GM18498 (cell line): ENCODE measurements at regions not wholly inside any gene's neighbourhood (a gene's known extent, or its start where the extent isn't known, plus 50 kb on each side); places are given as distances from the start of the nearest gene placed in this dataset.
"Not testable (repeated sequence)": the region's sequence is repeated elsewhere in the genome, so short reads cannot be mapped to it uniquely, and the experiment has no call there.

ENCODE experiments used
- ATAC-seq: cut with Tn5 transposase; IDR thresholded peaks from one replicate; pipeline ENCODE4 v1.9.1; 2021; ENCODE audit warnings: mild to moderate bottlenecking, moderate library complexity; ENCODE audit not compliant: unreplicated experiment

DNA sequence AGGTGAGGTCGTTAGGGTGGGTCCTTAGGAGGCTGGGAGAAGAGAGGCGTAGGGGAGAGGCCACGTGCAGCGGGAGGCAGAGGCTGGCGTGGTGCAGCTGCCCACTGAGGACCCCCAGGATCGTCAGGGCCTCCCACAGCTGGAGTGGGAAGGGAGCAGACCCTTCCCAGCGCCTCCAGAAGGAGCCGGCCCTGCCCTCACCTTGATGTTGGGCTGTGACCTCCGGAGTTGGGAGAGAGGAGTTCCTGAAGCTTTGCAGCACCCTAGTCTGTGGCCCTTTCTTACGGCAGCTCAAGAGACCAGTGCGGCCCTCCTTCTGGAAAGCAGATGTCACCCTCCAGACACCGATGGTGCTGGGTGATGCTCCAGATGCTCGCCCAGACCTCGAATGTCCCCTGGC lies 156.5 kb upstream of the ZNF469 start:
- ATAC-seq, result not testable (repeated sequence)

DNA sequence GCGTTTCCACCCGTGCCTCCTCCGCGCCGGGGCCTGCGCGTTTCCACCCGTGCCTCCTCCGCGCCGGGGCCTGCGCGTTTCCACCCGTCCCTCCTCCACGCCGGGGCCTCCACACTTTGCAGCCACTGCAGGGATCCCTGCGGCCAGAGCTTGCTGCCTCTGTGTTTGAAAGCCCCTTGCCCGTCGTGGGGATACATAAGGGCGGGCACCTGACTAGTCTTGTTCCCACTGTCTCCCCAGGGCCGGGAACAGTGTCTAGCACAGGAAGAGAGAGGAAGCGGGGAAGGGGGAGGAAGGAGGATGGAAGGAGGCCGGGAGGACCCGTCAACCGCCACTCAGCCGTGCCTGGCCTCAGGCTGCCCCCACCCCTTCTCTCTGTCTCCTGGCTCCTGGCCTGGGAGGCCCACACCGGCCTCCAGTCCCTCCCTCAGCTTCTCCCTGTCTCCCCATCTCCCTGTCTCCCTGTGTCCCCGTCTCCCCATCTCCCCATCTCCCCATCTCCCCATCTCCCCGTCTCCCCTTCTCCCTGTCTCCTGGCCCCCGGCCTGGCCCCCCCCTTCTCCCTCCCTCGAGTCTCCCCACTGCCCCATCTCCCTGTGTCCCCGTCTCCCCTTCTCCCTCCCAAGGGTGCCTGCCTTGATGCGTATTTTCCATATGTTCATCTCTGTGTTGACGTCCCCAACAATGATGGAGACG lies 155.6 kb upstream of the ZNF469 start:
- not testable (repeated sequence) for ATAC-seq

DNA sequence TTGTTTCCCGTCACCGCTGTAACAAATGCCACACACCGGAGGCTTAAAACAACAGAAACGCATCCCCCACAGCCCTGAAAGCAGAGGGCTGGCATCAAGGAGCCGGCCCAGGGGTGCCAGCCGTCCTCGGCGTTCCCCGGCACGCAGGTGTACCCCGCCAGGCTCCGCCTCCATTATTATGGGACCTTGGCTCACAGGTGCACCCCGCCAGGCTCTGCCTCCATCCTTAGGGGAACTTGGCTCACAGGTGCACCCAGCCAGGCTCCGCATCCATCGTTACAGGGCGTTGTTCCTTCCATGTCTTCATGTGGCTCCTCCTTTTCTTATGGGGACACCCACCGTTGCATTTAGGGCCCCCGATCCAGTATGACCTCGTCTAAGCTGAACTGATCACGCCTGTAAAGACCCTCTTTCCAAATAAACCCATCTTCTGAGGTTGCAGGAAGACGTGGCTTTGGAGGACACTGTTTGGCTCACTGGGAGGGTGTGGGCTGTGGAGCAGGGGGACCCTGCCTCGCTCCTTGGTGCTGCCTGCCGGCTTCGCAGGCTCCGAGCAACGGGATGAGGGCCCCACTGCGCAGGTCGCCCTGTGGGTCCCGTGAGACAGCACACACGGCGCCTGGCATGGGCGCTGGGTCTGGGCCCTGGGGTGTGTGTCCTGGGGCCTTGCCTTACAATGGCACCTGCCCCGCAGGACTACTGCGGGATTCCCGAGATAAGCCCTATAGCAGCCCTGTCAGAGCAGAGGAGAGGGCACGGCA lies 154.9 kb upstream of the ZNF469 start:
- not testable (repeated sequence) for ATAC-seq

DNA sequence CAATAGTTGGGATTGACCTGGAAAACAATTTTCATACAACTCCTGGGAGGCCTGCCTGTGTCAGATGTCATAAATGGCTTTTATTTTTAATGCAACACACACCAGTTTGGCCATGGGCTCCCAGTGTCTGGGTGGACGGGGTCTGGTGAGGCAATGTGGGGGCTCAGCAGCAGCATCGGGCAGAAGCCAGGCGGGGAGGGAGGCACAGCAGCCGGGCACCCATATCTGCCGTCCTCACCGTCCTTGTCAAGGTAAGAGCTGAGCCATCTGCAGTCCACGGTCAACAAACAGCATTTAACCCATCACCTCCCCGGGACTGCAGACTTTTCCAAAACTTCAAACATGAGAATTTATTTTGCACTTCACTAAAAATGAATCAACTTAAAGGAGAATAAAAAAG lies 154.0 kb upstream of the ZNF469 start:
- ATAC-seq, result not testable (repeated sequence)

DNA sequence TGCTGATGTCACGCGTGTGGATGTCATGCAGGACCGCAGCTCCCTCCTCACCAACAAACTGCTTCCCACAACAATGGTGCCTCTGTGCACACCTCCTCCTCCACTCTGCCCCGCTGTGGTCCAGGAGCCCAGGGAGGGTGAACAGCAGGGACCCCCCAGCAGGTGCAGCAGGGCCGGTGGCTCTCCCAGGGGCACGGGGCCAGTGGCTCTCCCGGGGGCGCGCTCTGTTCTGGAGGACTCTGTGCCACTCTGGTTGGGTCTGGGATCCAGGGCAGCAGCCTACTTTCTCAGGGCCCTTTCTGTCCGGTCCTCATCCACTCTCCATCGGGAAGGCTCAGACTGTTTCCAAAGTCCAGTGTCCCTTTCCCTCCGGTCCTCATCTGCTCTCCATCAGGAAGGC lies 153.0 kb upstream of the ZNF469 start:
- not testable (repeated sequence) for ATAC-seq

DNA sequence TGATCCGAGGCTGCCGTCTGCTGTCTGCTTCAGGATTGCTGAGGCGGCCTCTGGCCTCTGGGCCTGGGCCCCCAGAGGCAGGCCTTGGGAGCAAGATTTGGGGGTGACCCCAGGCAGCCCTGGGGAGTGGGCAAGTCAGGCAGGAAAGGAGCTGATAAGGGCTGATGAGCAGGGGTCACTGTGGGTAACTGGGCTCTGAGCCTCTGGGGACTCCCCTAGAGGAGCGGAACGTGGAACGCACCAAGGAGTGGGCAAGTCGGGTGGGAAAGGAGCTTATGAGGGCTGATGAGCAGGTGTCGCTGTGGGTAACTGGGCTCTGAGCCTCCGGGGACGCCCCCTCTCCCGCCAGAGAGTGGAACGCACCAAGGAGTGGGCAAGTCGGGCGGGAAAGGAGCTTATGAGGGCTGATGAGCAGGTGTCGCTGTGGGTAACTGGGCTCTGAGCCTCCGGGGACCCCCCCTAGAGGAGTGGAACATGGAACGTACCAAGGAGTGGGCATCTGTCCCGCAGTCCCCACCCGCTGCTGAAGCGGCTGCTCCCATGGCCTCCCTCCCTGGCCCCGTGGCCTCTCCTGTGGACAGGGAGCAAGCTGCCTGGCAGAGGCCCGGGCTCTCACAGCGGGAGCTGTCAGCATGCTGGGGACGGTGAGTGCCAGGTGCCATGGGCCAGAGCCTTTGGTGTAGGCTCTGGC lies 152.3 kb upstream of the ZNF469 start:
- ATAC-seq, result not testable (repeated sequence)

DNA sequence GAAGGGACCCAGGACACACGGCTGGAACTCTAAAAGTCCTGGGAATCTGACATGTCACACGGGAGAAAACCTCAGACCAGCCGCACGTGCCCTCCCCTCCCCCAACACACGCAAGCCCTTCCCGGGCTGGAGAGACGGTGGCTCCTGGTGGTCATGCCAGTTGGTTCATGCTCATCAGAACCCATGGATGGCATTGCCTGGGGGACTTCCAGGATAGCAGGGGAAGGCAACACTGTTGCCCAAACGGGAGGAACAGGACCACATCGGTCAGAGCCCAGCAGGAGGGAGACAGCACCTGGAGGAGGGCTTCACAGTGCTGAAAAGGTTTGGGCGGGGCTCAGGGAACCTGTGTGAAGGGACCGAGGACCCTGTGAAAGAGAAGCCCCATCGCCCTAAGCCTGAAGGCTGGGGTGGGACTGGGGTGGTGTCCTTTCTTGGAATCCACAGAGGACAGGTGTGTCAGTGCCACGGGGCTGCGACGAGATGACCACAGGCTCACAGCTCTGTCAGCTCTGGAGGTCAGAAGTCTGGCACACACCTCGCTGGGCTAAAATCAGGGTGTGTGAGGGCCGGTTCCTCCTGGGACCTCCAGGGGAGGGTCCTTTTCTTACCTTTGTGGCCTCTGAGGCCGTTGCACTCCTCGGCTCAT lies 151.7 kb upstream of the ZNF469 start:
- not testable (repeated sequence) for ATAC-seq

DNA sequence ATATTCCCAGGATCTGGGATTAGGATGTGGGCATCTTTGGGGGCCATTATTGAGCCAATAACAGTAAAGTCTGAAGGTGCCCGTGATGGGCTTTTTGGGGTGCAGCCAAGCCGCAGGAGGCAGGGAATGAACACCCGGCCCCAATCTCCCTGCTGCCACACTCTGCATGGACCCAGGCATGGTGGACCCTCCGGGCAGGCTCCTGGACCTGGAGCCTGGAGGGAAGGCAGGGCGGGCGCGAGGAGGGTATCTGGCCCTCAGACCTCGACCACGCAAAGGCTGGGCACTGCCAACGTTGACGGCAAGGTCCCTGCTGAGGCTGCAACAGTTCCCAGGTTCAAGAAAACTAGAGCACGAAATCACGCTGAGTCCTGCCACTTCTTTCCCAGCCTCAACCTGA lies 150.9 kb upstream of the ZNF469 start:
- ATAC-seq, result not testable (repeated sequence)

DNA sequence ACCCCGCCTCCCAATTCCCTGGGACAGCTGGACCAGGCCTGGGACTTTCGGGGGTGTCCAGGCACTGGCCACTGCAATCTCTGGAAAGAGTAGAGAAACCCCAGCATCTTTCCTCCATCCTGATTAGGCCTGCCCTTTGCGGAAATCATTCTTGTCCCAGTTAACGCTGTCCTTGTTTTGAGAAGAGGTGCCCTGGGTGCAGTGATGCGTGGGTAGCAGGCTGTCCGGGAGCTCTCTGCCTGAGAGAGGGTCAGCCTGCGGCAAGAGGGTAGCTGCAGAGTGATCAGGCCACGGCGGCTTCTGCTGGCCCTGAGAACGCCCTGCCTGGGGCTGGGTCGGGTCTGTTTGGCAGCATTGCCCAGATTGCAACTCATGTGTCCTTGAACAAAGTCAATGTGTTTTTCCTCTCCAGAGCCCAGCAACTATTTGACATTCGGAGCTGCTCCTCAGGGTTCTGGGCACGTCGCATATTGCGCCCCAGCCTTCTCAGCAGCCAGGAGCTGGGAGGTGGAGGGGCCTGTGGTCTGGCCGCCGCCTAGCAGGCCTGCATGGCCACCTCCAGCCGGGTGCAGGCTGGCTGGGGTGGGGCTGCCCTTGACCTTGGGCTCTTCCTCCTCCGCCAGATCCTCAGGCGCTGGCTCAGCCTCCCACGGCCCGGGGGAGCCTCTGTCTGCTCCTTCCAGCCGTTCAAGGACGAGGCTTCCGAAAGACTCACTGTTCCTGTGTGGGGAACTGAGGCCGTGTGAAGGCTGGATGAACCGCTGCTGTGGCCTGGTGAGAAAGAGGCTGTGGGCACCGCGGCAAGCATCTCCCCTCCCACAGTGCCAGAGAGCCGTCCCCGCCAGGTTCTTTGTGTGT lies 150.1 kb upstream of the ZNF469 start:
- ATAC-seq, result not testable (repeated sequence)

DNA sequence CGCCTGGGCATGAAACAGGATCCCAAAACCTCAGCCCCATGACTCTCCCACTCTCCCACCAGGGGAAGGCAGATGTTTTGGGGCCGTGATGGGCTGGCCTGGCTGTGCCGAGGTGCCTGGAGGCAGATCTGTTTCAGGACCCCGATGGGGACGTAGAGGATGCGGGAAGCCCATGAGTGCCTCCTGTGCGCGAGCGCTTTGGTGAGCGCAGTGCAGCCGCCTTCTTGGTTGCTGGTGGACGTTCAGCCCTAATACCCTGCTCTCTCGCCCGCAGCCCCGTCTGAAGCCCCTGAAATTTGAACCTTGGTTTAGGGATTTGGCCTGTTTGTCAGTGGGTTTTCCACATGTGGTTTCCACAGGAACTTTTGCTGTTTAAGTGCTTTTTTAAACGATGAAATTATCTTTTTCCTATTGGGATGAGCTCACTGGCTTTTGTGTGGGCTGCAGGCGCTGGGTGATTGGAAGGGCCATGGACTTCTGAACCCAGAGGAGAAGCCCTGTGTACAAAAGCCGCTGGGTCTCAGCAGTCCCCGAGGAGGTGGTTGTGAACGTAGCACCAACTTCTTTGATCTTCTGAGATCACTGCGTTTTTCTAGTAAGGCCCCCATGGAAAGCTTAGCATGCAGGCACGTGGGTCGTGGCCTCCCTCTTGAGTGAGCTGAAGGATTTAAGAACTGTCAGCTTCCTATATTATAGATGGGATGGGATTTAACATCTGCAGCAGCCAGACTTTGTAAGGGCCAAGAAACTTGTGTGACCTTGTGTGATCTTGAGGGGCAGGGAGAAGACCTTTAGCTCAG lies 148.9 kb upstream of the ZNF469 start:
- not testable (repeated sequence) for ATAC-seq

DNA sequence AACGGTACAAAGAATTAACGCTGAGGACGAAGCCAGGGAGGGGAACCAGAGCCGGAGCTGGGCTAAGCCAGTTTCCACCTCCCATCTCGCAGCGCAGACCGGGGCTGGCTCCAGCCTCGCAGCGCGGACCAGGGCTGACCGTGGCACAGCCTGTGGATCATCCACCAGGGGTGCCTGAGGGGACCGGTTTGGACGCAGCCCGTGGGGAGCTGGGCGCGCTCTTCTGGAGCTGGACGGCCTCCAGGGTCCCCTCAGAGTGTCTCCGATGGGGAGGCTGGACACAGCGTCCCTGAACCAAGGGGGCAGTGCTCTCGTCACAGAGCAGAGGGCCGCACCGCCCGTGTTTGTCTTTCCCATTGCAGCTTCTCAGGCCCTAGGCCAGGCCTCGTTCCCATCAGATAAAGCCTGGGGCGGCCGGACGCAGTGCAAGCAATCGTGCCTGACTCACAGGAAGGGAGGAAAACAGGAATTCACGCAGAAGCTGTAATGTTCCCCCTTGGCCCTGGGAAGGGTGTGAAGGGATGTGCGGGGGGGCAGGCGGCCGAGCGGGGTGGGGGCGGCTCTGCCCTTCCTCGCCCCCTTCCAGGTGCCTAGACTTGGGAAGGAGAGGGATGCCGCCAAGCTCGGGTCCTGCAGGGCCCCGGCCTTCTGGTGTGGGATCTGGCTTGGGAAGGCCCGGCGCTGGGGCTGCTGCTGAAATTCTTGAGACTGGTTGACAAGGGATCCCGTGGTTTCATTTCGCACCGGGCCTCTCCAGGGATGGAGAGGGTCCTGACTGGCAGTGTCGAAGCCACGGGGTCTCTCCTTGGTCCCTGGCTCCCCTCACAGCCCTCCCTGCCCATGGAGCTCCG lies 148.1 kb upstream of the ZNF469 start:
- not testable (repeated sequence) for ATAC-seq

DNA sequence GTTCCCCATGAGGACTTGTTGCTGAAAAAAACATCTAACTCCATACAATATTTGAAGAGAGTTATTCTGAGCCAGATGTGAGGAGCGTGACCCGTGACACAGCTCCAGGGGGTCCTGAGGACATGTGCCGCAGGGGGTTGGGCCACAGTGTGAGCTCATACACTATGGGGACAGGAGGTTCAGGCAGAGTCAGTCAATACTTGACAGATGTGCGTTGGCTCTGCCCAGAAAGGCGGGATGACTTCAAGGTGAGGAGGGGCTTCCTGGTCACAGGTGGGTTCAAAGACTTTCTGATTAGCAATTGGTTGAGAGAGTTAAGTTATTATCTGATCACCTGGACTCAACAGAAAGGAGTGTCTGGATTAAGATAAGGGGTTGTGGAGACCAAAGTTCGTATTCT lies 147.1 kb upstream of the ZNF469 start:
- ATAC-seq, result not testable (repeated sequence)

DNA sequence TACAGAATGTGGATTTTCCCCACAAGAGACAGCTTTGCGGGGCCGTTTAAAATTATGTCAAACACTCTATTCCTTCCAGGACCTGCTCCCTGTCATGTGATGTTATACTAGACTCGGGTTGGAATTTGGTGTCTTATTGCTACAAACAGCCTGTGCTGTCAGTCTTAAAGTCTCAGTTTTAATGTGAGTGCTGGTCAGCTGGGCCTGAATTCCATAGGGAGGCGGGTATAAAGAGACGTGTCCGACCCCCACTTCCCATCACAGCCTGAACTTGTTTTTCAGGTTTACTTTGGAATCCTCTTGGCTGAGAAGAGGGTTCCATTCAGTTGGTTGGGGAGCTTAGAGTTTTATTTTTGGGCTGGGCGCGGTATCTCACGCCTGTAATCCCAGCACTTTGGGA lies 146.5 kb upstream of the ZNF469 start:
- ATAC-seq, result not testable (repeated sequence)

DNA sequence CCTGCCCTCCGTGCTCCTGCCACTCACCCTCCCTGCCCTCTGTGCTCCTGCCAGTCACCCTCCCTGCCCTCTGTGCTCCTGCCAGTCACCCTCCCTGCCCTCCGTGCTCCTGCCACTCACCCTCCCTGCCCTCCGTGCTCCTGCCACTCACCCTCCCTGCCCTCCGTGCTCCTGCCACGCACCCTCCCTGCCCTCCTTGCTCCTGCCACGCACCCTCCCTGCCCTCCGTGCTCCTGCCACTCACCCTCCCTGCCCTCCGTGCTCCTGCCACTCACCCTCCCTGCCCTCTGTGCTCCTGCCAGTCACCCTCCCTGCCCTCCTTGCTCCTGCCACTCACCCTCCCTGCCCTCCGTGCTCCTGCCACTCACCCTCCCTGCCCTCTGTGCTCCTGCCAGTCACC lies 145.4 kb upstream of the ZNF469 start:
- not testable (repeated sequence) for ATAC-seq

DNA sequence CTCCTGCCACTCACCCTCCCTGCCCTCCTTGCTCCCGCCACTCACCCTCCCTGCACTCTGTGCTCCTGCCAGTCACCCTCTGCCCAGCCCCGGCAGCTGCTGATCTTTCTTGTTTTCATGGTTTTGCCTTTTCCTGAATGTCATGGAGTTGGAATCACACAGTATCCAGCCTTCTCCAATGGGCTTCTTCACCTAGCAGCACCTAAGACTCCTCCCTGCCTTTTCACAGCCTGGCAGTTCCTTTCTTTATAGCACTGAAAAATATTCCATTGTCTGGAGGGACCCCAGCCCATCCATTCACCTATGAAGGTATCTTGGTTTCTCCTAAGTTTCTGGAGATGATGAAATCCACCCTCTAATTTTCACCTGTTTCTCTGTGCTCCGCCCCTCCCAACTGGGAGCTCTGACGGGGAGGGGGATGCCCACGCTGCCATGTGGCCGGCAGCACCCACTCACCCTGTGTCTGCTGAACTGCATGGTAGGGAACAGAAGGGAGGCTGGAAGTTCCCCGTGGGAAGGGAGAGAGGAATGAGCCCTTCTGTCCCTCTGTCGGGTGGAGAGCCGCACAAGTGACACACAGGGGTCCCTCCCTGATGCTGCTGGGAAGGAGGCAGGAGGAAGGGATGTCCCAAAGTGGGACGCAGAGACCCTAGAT lies 144.9 kb upstream of the ZNF469 start:
- not testable (repeated sequence) for ATAC-seq

DNA sequence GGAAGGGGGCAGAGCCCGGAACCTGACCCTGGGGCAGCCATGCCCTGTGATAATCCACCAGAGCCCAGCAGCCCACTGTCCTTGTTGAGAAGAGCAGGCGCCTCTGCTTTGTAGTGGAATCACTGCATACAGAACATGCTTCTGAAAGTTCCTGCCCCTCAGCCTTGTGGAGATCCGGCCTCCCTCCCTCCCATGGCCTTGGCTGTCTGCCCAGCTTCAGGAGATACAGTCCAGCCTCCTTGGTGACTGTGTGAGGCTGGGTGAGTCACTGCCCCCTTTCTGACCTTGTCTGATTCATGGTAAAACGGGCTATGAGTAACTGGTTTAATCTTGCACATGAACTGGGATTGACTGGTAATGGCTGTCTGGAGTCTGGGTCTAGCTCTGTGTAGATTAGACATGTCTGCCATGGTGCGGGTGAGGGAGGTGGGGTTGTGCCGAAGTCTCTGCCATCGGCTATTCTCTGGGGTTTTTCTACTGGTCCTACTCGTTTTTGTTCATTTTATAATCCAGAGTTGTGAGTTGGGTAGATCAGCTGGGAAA lies 144.0 kb upstream of the ZNF469 start:
- ATAC-seq, result not testable (repeated sequence)

DNA sequence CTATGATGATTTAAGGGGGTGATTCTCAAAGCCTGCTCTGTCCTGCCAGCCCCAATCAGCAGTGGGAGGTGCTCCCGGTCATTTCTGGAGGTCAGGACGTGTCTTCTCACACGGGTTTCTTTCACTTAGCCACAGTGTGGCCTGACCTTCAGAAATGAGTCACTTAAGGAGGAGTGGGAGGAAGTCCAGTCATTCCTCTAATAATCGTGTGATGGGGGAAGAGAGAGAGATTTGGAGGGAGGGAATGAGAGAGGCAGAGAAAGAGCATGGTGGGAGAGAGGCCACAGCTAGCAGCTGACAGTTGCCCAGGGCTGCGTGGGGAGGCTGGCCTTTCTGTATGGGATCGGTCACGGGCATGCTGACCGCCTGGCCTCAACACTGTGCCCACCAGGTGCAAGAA lies 142.6 kb upstream of the ZNF469 start:
- not testable (repeated sequence) for ATAC-seq

DNA sequence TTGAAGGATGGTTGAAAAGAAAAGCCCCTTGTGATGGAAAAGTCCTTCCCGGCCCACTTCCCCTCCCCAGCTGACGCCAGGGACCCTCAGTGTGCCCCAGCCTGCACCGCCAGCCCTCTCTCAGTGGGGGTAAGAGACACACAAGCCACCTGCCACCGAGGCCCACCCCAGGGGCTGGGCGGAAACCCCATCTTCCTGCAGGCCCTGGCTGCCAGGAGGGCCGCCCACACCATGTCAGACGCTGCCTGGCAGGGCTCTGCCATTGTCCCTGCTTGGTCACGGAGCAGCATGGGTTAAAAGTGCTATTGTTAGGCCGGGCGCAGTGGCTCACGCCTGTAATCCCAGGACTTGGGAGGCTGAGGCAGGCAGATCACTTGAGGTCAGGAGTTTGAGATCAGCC lies 142.0 kb upstream of the ZNF469 start:
- not testable (repeated sequence) for ATAC-seq
